ENCODE measurements at regions not wholly inside any gene's neighbourhood (a gene's known extent, or its start where the extent isn't known, plus 50 kb on each side); places are given as distances from the start of the nearest gene placed in this dataset.
"Not testable (repeated sequence)": the region's sequence is repeated elsewhere in the genome, so short reads cannot be mapped to it uniquely, and the experiment has no call there.

- Histone ChIP-seq H2AFZ (ENCODE audit: low read depth, low read length, severe bottlenecking) (peak overlapping the region; percentile 84), H3K9ac (ENCODE audit: low read length) (peak overlapping the region; percentile 96), H3K4me2 (ENCODE audit: low read depth, low read length, poor library complexity, severe bottlenecking) (peak overlapping the region; percentile 69), H3K4me3 (ENCODE audit: insufficient read depth, low read length, poor library complexity, severe bottlenecking) (peak overlapping the region; percentile 85), H3K27ac (ENCODE audit: low read depth, low read length) (peak overlapping the region; percentile 74), H3K9me3 (ENCODE audit: insufficient read depth, low read length) (no peaks in the 10 kb centered on the region), H3K79me2 (ENCODE audit: insufficient read depth, low read length) (peaks cover 36% of the 10 kb centered on the region), H4K20me1 (ENCODE audit: low read depth, low read length) (no peaks in the 10 kb centered on the region), H3F3A (ENCODE audit: insufficient read depth) (0 out of 2 replicates have a peak, but pooled peaks cover 3% of the 10 kb centered on the region), H3K36me3 (ENCODE audit: low read length) (0 out of 2 replicates have a peak, but pooled peaks cover 5% of the 10 kb centered on the region), H3K9me2 (replicated peaks; ENCODE audit: insufficient read depth, low read length) (no peaks in the 10 kb centered on the region), H3K27me3 (ENCODE audit: low read length) (no peaks in the 10 kb centered on the region)
- TF ChIP-seq CTCF (IDR thresholded peaks at IDR 0.05; ENCODE audit: insufficient read depth, low read length, poor library complexity, severe bottlenecking), result peak; percentile 51
- no peak for TF ChIP-seq EZH2phosphoT487 (conservative IDR thresholded peaks at IDR 0.05; ENCODE audit: low read length)
Observed at GRCh38 chr17:77088455-77089123, 52.2 kb upstream of the SEC14L1 start.

GRCh38 chr17:77089124-77089490, 51.7 kb upstream of the SEC14L1 start:
- H4K20me1 ChIP-seq (ENCODE audit: low read depth, low read length), result no peaks in the 10 kb centered on the region
- 0 out of 2 replicates have a peak, but pooled peaks cover 5% of the 10 kb centered on the region for H3K36me3 ChIP-seq (ENCODE audit: low read length)
- H3K9me3 ChIP-seq (ENCODE audit: insufficient read depth, low read length), result no peaks in the 10 kb centered on the region
- H3K79me2 ChIP-seq (ENCODE audit: insufficient read depth, low read length), result peaks cover 36% of the 10 kb centered on the region
- H3K9ac ChIP-seq (ENCODE audit: low read length), result peak overlapping the region; percentile 96
- H3K9me2 ChIP-seq (replicated peaks; ENCODE audit: insufficient read depth, low read length), result no peaks in the 10 kb centered on the region
- peak overlapping the region; percentile 61 for H2AFZ ChIP-seq (ENCODE audit: low read depth, low read length, severe bottlenecking)
- 0 out of 2 replicates have a peak, but pooled peaks cover 3% of the 10 kb centered on the region for H3F3A ChIP-seq (ENCODE audit: insufficient read depth)
- H3K4me2 ChIP-seq (ENCODE audit: low read depth, low read length, poor library complexity, severe bottlenecking), result peak overlapping the region; percentile 69
- H3K27me3 ChIP-seq (ENCODE audit: low read length), result no peaks in the 10 kb centered on the region
- peak overlapping the region; percentile 85 for H3K4me3 ChIP-seq (ENCODE audit: insufficient read depth, low read length, poor library complexity, severe bottlenecking)
- peak overlapping the region; percentile 74 for H3K27ac ChIP-seq (ENCODE audit: low read depth, low read length)
- TF ChIP-seq CTCF (IDR thresholded peaks at IDR 0.05; ENCODE audit: insufficient read depth, low read length, poor library complexity, severe bottlenecking) (no peak), EZH2phosphoT487 (conservative IDR thresholded peaks at IDR 0.05; ENCODE audit: low read length) (no peak)

GRCh38 chr17:77089949-77090348, 50.8 kb upstream of the SEC14L1 start:
- H3K36me3 ChIP-seq (ENCODE audit: low read length); H3K9me2 ChIP-seq (replicated peaks; ENCODE audit: insufficient read depth, low read length); H3K9me3 ChIP-seq (ENCODE audit: insufficient read depth, low read length); H3K27me3 ChIP-seq (ENCODE audit: low read length); H4K20me1 ChIP-seq (ENCODE audit: low read depth, low read length); H3F3A ChIP-seq (ENCODE audit: insufficient read depth); H3K27ac ChIP-seq (ENCODE audit: low read depth, low read length); H2AFZ ChIP-seq (ENCODE audit: low read depth, low read length, severe bottlenecking): not testable (repeated sequence)
- H3K4me3 ChIP-seq (ENCODE audit: insufficient read depth, low read length, poor library complexity, severe bottlenecking), result peak overlapping the region; percentile 85
- H3K9ac ChIP-seq (ENCODE audit: low read length), result peak overlapping the region; percentile 96
- peak overlapping the region; percentile 69 for H3K4me2 ChIP-seq (ENCODE audit: low read depth, low read length, poor library complexity, severe bottlenecking)
- H3K79me2 ChIP-seq (ENCODE audit: insufficient read depth, low read length), result peaks cover 36% of the 10 kb centered on the region

DNA sequence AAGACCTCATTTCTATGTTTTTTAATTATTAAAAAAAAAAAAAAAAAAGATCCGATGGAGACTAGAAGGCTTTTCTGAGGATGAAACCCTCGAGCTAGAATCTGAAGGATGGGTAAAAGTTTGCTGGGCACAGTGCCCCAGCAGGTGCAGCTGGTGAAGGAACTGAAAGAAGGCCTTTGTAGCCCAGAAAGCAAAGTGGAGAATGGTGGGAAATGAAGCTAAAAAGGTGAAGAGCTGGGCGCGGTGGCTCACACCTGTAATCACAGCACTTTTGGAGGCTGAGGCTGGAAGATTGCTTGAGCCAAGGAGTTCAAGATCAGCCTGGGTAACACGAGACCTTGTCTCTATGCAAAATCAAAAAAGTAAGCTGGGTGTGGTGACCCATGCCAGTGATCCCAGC, 50.3 kb upstream of the SEC14L1 start:
- Histone ChIP-seq H3K27me3 (ENCODE audit: low read length) (no peaks in the 10 kb centered on the region), H2AFZ (ENCODE audit: low read depth, low read length, severe bottlenecking) (no peak overlapping the region), H3K4me2 (ENCODE audit: low read depth, low read length, poor library complexity, severe bottlenecking) (peak overlapping the region; percentile 69), H3K79me2 (ENCODE audit: insufficient read depth, low read length) (peaks cover 36% of the 10 kb centered on the region), H3K36me3 (ENCODE audit: low read length) (0 out of 2 replicates have a peak, but pooled peaks cover 5% of the 10 kb centered on the region), H3F3A (ENCODE audit: insufficient read depth) (0 out of 2 replicates have a peak, but pooled peaks cover 3% of the 10 kb centered on the region), H3K27ac (ENCODE audit: low read depth, low read length) (no peak overlapping the region; the same call in 1 of the 2 replicates), H4K20me1 (ENCODE audit: low read depth, low read length) (no peaks in the 10 kb centered on the region), H3K9ac (ENCODE audit: low read length) (peak overlapping the region; percentile 96; the same call in 1 of the 2 replicates), H3K9me3 (ENCODE audit: insufficient read depth, low read length) (no peaks in the 10 kb centered on the region), H3K9me2 (replicated peaks; ENCODE audit: insufficient read depth, low read length) (no peaks in the 10 kb centered on the region), H3K4me3 (ENCODE audit: insufficient read depth, low read length, poor library complexity, severe bottlenecking) (peak overlapping the region; percentile 85)
- TF ChIP-seq CTCF (IDR thresholded peaks at IDR 0.05; ENCODE audit: insufficient read depth, low read length, poor library complexity, severe bottlenecking) (no peak), EZH2phosphoT487 (conservative IDR thresholded peaks at IDR 0.05; ENCODE audit: low read length) (no peak)

All from SU-DHL-6 (cell line).